ENCODE measurements at regions not wholly inside any gene's neighbourhood (a gene's known extent, or its start where the extent isn't known, plus 50 kb on each side); places are given as distances from the start of the nearest gene placed in this dataset.

DNA sequence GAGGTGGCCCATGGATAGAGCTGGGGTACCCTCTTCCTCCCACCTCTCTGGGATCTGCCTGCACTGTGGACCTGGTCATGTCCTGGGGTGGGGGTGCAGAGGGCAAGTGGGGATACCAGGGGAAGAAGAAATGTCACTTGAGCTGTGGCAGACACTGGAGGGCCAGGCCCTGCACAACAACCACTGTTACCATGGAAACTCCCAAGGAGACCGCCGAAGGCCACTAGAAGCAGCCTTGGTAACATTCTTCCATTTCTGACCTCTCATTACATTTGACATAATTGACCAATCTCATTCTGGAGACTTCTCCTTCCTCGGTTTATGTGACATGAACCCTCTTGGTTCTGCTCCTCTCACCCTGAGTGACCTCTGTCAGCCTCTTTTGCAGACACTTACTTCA is 179.9 kb upstream of the SERP2 start:
- Histone ChIP-seq H3K9me3 (ENCODE audit: control insufficient read depth in 2 of 2, insufficient read depth in 1 of 2, low read length in 1 of 2) (no peaks in the 10 kb centered on the region), H3K27ac (ENCODE audit: low read depth in 1 of 2, low read length in 1 of 2) (no peak overlapping the region), H3K36me3 (ENCODE audit: control insufficient read depth in 2 of 2, insufficient read depth in 2 of 2, low read length in 1 of 2) (no peaks in the 10 kb centered on the region), H3K4me1 (ENCODE audit: control insufficient read depth in 2 of 2, insufficient read depth in 2 of 2, low read length in 2 of 2) (peaks cover 16 to 38% of the 10 kb centered on the region in 2 donors), H3K27me3 (ENCODE audit: control insufficient read depth in 2 of 2, insufficient read depth in 1 of 2, low read length in 1 of 2) (no peaks in the 10 kb centered on the region), H3K4me3 (ENCODE audit: low read length in 2 of 2) (no peak overlapping the region)
- no peak for DNase-seq (ENCODE audit: low read depth in 6 of 9, low spot score in 9 of 9)
- WGBS, result 82% methylated on average over 3 of the region's 3 CpGs

DNA sequence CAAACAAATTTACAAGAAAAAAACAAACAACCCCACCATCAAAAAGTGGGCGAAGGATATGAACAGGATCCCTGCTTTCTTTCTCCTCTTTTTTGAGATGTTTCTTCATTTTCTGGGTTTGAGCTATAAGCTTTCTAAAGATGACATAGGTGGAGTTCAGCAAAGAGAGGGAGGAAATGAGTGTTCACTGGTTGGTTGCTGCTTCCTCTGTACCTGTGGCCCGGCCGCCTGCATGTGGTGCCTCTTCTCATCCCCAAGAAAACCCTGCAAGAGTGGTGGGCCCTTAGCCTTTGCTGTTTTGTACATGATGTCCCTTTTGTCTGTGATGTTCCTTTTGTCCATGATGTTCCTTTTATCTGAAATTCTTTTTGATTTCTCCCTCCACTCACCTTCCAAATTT is 178.4 kb upstream of the SERP2 start:
- no peak overlapping the region for H3K4me3 ChIP-seq (ENCODE audit: low read length in 2 of 2)
- H3K36me3 ChIP-seq (ENCODE audit: control insufficient read depth in 2 of 2, insufficient read depth in 2 of 2, low read length in 1 of 2), result no peaks in the 10 kb centered on the region
- H3K27ac ChIP-seq (ENCODE audit: low read depth in 1 of 2, low read length in 1 of 2), result no peak overlapping the region
- DNase-seq (ENCODE audit: low read depth in 6 of 9, low spot score in 9 of 9), result peak in 1 of 9 donors; percentile 45
- H3K27me3 ChIP-seq (ENCODE audit: control insufficient read depth in 2 of 2, insufficient read depth in 1 of 2, low read length in 1 of 2), result no peaks in the 10 kb centered on the region
- no peaks in the 10 kb centered on the region for H3K9me3 ChIP-seq (ENCODE audit: control insufficient read depth in 2 of 2, insufficient read depth in 1 of 2, low read length in 1 of 2)
- peaks cover 16 to 41% of the 10 kb centered on the region in 2 donors for H3K4me1 ChIP-seq (ENCODE audit: control insufficient read depth in 2 of 2, insufficient read depth in 2 of 2, low read length in 2 of 2)
- WGBS, result 73% methylated on average over 3 of the region's 3 CpGs

DNA sequence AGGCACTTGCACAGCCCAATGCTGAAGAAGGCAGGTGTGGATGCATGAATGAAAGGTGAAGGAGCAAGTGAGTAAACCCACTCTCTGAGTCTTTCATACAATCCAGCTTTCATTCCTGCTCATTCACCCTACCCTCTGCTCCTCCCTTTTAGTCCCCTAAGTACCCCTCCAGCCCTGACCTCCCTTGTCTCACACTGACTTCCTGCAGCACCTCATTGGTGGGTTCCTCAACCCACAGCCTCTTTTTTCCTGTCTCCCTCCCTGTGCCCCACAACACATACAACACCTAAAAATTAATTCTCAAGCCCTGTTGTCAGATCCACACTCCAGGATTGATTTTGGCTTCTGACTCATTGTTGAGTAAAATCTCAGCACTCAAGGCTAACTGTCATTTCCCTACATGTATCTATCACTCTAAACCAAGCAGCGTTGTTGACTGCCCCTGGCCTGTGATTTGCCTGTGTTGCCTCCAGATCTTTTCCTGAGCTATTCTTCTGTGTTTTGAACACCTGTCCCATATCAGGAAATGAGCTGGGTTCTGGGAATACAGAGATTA is 177.3 kb upstream of the SERP2 start:
- Histone ChIP-seq H3K27me3 (ENCODE audit: control insufficient read depth in 2 of 2, insufficient read depth in 1 of 2, low read length in 1 of 2) (no peaks in the 10 kb centered on the region), H3K4me3 (ENCODE audit: low read length in 2 of 2) (no peak overlapping the region), H3K27ac (ENCODE audit: low read depth in 1 of 2, low read length in 1 of 2) (peak overlapping the region in 1 of 2 donors; percentile 13), H3K9me3 (ENCODE audit: control insufficient read depth in 2 of 2, insufficient read depth in 1 of 2, low read length in 1 of 2) (no peaks in the 10 kb centered on the region), H3K4me1 (ENCODE audit: control insufficient read depth in 2 of 2, insufficient read depth in 2 of 2, low read length in 2 of 2) (peaks cover 16 to 41% of the 10 kb centered on the region in 2 donors), H3K36me3 (ENCODE audit: control insufficient read depth in 2 of 2, insufficient read depth in 2 of 2, low read length in 1 of 2) (no peaks in the 10 kb centered on the region)
- WGBS, result 79% methylated on average over 1 of the region's 1 CpG
- peak in 5 of 9 donors; percentile 17 to 62 (median 34) for DNase-seq (ENCODE audit: low read depth in 6 of 9, low spot score in 9 of 9)

DNA sequence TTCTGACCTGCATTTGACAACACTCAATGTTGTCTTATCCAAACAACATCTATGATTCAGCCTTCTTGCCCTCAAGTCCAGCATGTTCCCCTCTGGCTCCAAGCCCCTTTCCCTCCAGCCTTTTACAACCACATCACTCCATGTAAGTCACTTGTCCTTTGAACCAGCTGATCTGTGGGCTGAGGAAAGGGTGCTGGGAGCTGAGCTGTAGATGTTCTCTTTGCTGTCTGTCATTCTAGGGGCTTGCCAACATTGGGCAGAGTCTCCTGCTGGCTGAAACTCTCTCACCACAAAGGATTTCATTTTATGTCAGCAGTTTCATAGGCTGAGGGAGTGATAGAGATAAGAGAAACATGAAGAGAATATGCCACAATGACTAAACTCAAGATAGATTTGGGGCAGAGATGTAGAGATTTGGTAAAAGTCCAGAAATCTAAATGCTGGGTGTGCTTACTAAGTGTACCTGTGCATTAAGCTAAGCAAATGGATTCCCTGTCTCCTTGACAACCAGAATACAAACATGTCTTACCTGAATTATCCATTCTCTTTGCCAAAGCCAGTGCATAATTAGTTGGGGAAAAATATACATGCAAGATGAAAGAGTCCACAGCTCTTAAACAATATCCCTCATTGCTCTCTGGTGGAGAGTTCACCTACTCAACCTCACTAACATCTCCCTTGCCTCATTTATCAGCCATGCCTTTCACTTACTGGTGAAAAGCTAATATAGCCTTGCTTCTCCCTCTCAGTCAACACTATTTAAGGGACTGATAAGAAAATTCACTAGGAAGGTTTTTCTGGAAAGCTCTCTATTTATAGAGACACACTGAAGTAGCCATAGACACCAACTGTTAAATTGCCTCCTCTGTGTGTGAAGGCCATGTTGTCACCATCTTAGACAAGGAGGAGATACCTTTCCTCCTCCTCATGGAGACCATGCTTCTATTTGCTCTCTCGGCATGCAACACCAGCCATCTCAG is 175.5 kb upstream of the SERP2 start:
- no peaks in the 10 kb centered on the region for H3K9me3 ChIP-seq (ENCODE audit: control insufficient read depth in 2 of 2, insufficient read depth in 1 of 2, low read length in 1 of 2)
- H3K27me3 ChIP-seq (ENCODE audit: control insufficient read depth in 2 of 2, insufficient read depth in 1 of 2, low read length in 1 of 2), result no peaks in the 10 kb centered on the region
- no peak overlapping the region for H3K27ac ChIP-seq (ENCODE audit: low read depth in 1 of 2, low read length in 1 of 2)
- no peak overlapping the region for H3K4me3 ChIP-seq (ENCODE audit: low read length in 2 of 2)
- peak in 2 of 9 donors; percentile 18 to 49 for DNase-seq (ENCODE audit: low read depth in 6 of 9, low spot score in 9 of 9)
- H3K4me1 ChIP-seq (ENCODE audit: control insufficient read depth in 2 of 2, insufficient read depth in 2 of 2, low read length in 2 of 2), result peaks cover 16 to 34% of the 10 kb centered on the region in 2 donors
- 94% methylated on average over 1 of the region's 1 CpG for WGBS
- no peaks in the 10 kb centered on the region for H3K36me3 ChIP-seq (ENCODE audit: control insufficient read depth in 2 of 2, insufficient read depth in 2 of 2, low read length in 1 of 2)

DNA sequence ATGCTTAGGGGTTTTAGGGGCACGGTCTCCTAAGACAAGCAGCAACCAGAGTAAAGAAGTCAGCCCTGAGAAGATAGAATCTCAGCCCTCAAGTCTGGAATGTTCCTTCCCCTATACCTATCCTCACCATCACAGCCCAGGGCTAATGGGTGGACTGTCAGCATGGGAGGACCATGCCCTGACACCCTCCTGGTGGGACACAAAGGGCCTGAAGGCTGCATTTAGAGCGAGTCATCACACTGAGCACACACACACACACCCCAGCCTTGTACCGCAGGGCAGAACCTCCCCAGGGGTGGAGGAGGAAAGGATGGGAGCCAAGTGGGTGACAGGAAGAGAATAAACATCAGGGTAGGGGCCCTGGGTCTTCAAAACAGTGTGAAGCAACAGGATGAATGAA is 174.8 kb upstream of the SERP2 start:
- WGBS, result 82% methylated on average over 3 of the region's 3 CpGs
- H3K4me3 ChIP-seq (ENCODE audit: low read length in 2 of 2), result no peak overlapping the region
- no peaks in the 10 kb centered on the region for H3K36me3 ChIP-seq (ENCODE audit: control insufficient read depth in 2 of 2, insufficient read depth in 2 of 2, low read length in 1 of 2)
- no peak for DNase-seq (ENCODE audit: low read depth in 6 of 9, low spot score in 9 of 9)
- no peak overlapping the region for H3K27ac ChIP-seq (ENCODE audit: low read depth in 1 of 2, low read length in 1 of 2)
- H3K4me1 ChIP-seq (ENCODE audit: control insufficient read depth in 2 of 2, insufficient read depth in 2 of 2, low read length in 2 of 2), result peaks cover 15 to 34% of the 10 kb centered on the region in 2 donors
- H3K9me3 ChIP-seq (ENCODE audit: control insufficient read depth in 2 of 2, insufficient read depth in 1 of 2, low read length in 1 of 2), result no peaks in the 10 kb centered on the region
- H3K27me3 ChIP-seq (ENCODE audit: control insufficient read depth in 2 of 2, insufficient read depth in 1 of 2, low read length in 1 of 2), result no peaks in the 10 kb centered on the region

DNA sequence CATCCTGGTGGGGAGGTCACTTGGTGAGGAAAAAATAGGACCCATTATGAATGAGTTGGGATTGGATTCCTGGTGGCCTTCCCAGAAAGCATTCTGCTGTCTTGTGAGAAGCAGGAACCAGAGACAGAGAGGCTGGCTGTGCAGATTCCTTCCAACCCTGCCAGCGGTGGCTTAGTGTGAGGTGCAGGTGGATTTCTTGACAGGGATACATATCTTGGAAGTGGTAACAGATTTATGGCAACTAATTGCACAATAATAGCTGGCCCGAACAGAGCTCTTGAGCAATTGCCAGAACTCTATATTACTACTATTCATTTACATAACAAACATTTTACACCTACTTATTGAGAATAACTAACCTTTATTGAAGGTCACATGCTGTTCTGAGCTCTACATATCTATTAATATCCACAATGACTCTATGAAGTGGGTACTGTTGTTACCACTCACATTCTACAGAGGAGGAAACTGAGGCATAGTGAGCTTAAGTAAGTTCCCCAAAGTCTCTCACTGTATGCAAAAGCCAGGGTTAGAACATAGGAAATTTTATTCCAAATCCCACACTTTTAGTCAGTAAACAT is 173.9 kb upstream of the SERP2 start:
- Histone ChIP-seq H3K36me3 (ENCODE audit: control insufficient read depth in 2 of 2, insufficient read depth in 2 of 2, low read length in 1 of 2) (no peaks in the 10 kb centered on the region), H3K27ac (ENCODE audit: low read depth in 1 of 2, low read length in 1 of 2) (no peak overlapping the region), H3K9me3 (ENCODE audit: control insufficient read depth in 2 of 2, insufficient read depth in 1 of 2, low read length in 1 of 2) (no peaks in the 10 kb centered on the region), H3K4me3 (ENCODE audit: low read length in 2 of 2) (no peak overlapping the region), H3K27me3 (ENCODE audit: control insufficient read depth in 2 of 2, insufficient read depth in 1 of 2, low read length in 1 of 2) (no peaks in the 10 kb centered on the region), H3K4me1 (ENCODE audit: control insufficient read depth in 2 of 2, insufficient read depth in 2 of 2, low read length in 2 of 2) (peaks cover 14 to 34% of the 10 kb centered on the region in 2 donors)
- DNase-seq (ENCODE audit: low read depth in 6 of 9, low spot score in 9 of 9), result no peak
- WGBS, result 95% methylated on average over 2 of the region's 2 CpGs

DNA sequence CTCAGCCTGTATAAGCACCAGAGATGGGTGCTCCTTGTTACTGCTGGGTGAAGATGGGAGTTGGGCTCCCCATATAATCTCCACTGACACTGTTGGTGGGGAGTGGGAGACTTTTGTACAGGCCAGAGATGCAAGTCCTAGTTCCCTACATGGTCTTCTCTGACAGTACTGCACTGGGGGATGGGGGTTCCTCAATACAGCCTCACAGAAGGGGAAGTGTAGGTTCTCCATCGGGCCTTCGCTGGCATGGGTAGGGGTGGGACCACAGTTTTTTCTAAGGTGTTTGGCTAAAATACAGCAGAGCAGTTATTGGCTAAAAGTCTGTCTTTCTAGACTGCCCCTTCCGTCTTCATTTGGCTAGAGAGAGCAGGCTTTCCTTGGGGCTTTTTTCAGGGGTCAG is 167.2 kb upstream of the SERP2 start:
- H3K27me3 ChIP-seq (ENCODE audit: control insufficient read depth in 2 of 2, insufficient read depth in 1 of 2, low read length in 1 of 2), result no peaks in the 10 kb centered on the region
- H3K4me1 ChIP-seq (ENCODE audit: control insufficient read depth in 2 of 2, insufficient read depth in 2 of 2, low read length in 2 of 2), result peaks cover 0 to 6% of the 10 kb centered on the region in 2 donors
- no peak overlapping the region for H3K27ac ChIP-seq (ENCODE audit: low read depth in 1 of 2, low read length in 1 of 2)
- no peaks in the 10 kb centered on the region for H3K36me3 ChIP-seq (ENCODE audit: control insufficient read depth in 2 of 2, insufficient read depth in 2 of 2, low read length in 1 of 2)
- no peak overlapping the region for H3K4me3 ChIP-seq (ENCODE audit: low read length in 2 of 2)
- WGBS, result 63% methylated on average over 3 of the region's 3 CpGs
- DNase-seq (ENCODE audit: low read depth in 6 of 9, low spot score in 9 of 9), result no peak
- peaks cover 0 to 3% of the 10 kb centered on the region in 2 donors for H3K9me3 ChIP-seq (ENCODE audit: control insufficient read depth in 2 of 2, insufficient read depth in 1 of 2, low read length in 1 of 2)

DNA sequence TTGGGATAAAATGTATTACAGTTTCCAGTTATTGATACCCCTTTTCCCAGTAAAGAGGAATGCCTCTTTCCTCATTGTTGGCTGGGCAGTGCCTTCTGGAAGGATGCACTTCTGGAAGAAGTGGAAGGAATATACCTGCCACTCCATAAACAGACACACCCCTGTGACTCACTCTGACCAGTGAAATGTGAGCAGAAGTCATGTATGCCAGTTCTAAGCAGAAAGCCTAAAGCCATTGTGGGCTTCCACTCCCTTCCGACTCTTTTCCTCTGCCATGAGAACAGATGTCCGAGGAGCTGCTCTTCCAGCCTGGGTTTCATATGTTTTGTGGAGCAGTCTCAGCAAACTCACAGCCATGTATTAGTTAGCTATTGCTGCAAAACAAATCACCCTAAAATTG is 166.1 kb upstream of the SERP2 start:
- H3K27me3 ChIP-seq (ENCODE audit: control insufficient read depth in 2 of 2, insufficient read depth in 1 of 2, low read length in 1 of 2), result no peaks in the 10 kb centered on the region
- peaks cover 0 to 3% of the 10 kb centered on the region in 2 donors for H3K9me3 ChIP-seq (ENCODE audit: control insufficient read depth in 2 of 2, insufficient read depth in 1 of 2, low read length in 1 of 2)
- no peak overlapping the region for H3K4me3 ChIP-seq (ENCODE audit: low read length in 2 of 2)
- no peak for DNase-seq (ENCODE audit: low read depth in 6 of 9, low spot score in 9 of 9)
- H3K27ac ChIP-seq (ENCODE audit: low read depth in 1 of 2, low read length in 1 of 2), result no peak overlapping the region
- WGBS, result over 99% methylated on average over 2 of the region's 2 CpGs
- H3K4me1 ChIP-seq (ENCODE audit: control insufficient read depth in 2 of 2, insufficient read depth in 2 of 2, low read length in 2 of 2), result peaks cover 0 to 6% of the 10 kb centered on the region in 2 donors
- H3K36me3 ChIP-seq (ENCODE audit: control insufficient read depth in 2 of 2, insufficient read depth in 2 of 2, low read length in 1 of 2), result no peaks in the 10 kb centered on the region

DNA sequence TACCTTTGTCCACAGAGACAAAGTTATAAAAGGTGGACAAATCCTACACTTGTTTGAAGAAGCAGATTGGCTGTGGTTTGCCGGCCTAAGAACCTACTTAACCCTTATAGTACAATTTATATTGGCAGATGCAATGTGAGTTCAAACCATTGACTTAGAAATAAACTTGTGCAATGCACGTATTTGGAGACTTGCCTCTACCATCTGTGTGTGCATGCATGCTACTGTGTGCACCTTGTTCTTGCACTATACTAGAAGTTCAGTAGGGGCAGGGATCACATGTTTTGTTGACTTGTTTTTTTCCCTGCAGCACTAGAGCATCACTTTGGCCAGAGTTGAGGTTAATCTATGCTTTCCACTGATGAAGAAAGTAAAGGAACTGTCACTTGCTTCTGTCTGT is 163.1 kb upstream of the SERP2 start:
- no peak overlapping the region for H3K27ac ChIP-seq (ENCODE audit: low read depth in 1 of 2, low read length in 1 of 2)
- H3K4me1 ChIP-seq (ENCODE audit: control insufficient read depth in 2 of 2, insufficient read depth in 2 of 2, low read length in 2 of 2), result peaks cover 0 to 6% of the 10 kb centered on the region in 2 donors
- no peaks in the 10 kb centered on the region for H3K27me3 ChIP-seq (ENCODE audit: control insufficient read depth in 2 of 2, insufficient read depth in 1 of 2, low read length in 1 of 2)
- H3K9me3 ChIP-seq (ENCODE audit: control insufficient read depth in 2 of 2, insufficient read depth in 1 of 2, low read length in 1 of 2), result peaks cover 0 to 3% of the 10 kb centered on the region in 2 donors
- no peak for DNase-seq (ENCODE audit: low read depth in 6 of 9, low spot score in 9 of 9)
- no peak overlapping the region for H3K4me3 ChIP-seq (ENCODE audit: low read length in 2 of 2)
- WGBS, result 96% methylated on average over 2 of the region's 2 CpGs
- no peaks in the 10 kb centered on the region for H3K36me3 ChIP-seq (ENCODE audit: control insufficient read depth in 2 of 2, insufficient read depth in 2 of 2, low read length in 1 of 2)
